WTC11 (cell line): ENCODE measurements at regions not wholly inside any gene's neighbourhood (a gene's known extent, or its start where the extent isn't known, plus 50 kb on each side); places are given as distances from the start of the nearest gene placed in this dataset.

Experiments used
- CBFB ChIP-seq: sonication (generic); formaldehyde crosslinking; IDR thresholded peaks from 2 replicates; pipeline ENCODE4 v1.8.1; 2022; ENCODE audit warnings: mild to moderate bottlenecking, low read depth, missing genetic modification reagents
- ETV6 ChIP-seq: sonication (generic); formaldehyde crosslinking; IDR thresholded peaks from 2 replicates; pipeline ENCODE4 v1.8.1; 2022; ENCODE audit warnings: mild to moderate bottlenecking, missing genetic modification reagents
- JUN ChIP-seq: sonication (generic); formaldehyde crosslinking; IDR thresholded peaks from 2 replicates; pipeline ENCODE4 v1.8.0; 2023; ENCODE audit warnings: mild to moderate bottlenecking, missing genetic modification reagents
- NR1H2 ChIP-seq: sonication (generic); formaldehyde crosslinking; IDR thresholded peaks from 2 replicates; pipeline ENCODE4 v1.9.0; 2021; ENCODE audit warnings: mild to moderate bottlenecking, moderate library complexity, missing genetic modification reagents
- NR3C1 ChIP-seq: sonication (generic); formaldehyde crosslinking; conservative IDR thresholded peaks from 2 replicates; pipeline ENCODE4 v1.8.1; 2023; ENCODE audit warnings: low read depth, mild to moderate bottlenecking, missing genetic modification reagents
- TF ChIP-seq, protein P1 (sequence below): fragments of 250-450 bp; sonication (Bioruptor Pico); IDR thresholded peaks from 2 replicates; pipeline ENCODE4 v1.8.0; 2021; ENCODE audit warnings: mild to moderate bottlenecking
- TF ChIP-seq, protein P2 (sequence below): fragments of 200-600 bp; IDR thresholded peaks from 2 replicates; pipeline ENCODE4 v1.8.0; 2022; ENCODE audit warnings: antibody characterized with exemption
- TF ChIP-seq, protein P3 (sequence below): fragments of 250-450 bp; sonication (Bioruptor Pico); IDR thresholded peaks from 2 replicates; pipeline ENCODE4 v2.1.2; 2022; ENCODE audit warnings: mild to moderate bottlenecking, moderate library complexity
- TF ChIP-seq, protein P4 (sequence below): sonication (generic); formaldehyde crosslinking; IDR thresholded peaks from 2 replicates; pipeline ENCODE4 v1.8.1; 2023; ENCODE audit warnings: mild to moderate bottlenecking, missing genetic modification reagents
- TF ChIP-seq, protein P5 (sequence below): sonication (generic); formaldehyde crosslinking; IDR thresholded peaks from 2 replicates; pipeline ENCODE4 v1.8.0; 2022; ENCODE audit warnings: missing genetic modification reagents

DNA sequence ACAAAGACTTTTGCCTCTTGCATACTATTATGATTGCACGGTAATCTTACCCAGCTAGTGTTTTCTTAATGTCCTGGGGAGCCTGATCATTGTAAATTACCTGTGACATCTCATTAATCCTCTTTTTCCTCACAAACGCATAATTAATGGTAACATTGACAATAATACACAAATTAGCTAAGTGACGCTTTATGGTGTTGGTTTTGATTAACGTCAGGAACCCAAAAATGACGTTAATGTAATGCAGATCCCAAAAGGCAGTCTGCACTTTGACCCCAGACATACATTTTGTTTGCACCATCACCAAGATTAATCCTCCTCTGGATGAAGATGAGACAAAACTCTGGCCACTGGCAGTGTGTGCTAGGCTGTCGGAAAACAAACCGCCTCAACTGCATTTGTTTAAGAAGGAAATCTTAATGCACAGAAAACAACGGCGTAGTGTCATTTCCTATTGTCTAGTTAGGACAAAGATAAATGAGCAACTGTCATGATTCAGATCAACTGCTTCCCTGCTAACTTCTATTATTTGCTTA is 83.9 kb upstream of the CDIN1 start:
- TF ChIP-seq NR3C1, result no peak
- TF ChIP-seq CBFB (CRISPR knock-in tag), result no peak
- TF ChIP-seq, protein P1, sequence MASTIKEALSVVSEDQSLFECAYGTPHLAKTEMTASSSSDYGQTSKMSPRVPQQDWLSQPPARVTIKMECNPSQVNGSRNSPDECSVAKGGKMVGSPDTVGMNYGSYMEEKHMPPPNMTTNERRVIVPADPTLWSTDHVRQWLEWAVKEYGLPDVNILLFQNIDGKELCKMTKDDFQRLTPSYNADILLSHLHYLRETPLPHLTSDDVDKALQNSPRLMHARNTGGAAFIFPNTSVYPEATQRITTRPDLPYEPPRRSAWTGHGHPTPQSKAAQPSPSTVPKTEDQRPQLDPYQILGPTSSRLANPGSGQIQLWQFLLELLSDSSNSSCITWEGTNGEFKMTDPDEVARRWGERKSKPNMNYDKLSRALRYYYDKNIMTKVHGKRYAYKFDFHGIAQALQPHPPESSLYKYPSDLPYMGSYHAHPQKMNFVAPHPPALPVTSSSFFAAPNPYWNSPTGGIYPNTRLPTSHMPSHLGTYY (CRISPR knock-in tag), result no peak
- TF ChIP-seq, protein P2, sequence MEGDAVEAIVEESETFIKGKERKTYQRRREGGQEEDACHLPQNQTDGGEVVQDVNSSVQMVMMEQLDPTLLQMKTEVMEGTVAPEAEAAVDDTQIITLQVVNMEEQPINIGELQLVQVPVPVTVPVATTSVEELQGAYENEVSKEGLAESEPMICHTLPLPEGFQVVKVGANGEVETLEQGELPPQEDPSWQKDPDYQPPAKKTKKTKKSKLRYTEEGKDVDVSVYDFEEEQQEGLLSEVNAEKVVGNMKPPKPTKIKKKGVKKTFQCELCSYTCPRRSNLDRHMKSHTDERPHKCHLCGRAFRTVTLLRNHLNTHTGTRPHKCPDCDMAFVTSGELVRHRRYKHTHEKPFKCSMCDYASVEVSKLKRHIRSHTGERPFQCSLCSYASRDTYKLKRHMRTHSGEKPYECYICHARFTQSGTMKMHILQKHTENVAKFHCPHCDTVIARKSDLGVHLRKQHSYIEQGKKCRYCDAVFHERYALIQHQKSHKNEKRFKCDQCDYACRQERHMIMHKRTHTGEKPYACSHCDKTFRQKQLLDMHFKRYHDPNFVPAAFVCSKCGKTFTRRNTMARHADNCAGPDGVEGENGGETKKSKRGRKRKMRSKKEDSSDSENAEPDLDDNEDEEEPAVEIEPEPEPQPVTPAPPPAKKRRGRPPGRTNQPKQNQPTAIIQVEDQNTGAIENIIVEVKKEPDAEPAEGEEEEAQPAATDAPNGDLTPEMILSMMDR, result no peak
- TF ChIP-seq, protein P3, sequence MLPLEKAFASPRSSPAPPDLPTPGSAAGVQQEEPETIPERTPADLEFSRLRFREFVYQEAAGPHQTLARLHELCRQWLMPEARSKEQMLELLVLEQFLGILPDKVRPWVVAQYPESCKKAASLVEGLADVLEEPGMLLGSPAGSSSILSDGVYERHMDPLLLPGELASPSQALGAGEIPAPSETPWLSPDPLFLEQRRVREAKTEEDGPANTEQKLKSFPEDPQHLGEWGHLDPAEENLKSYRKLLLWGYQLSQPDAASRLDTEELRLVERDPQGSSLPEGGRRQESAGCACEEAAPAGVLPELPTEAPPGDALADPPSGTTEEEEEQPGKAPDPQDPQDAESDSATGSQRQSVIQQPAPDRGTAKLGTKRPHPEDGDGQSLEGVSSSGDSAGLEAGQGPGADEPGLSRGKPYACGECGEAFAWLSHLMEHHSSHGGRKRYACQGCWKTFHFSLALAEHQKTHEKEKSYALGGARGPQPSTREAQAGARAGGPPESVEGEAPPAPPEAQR (CRISPR knock-in tag), result no peak
- TF ChIP-seq, protein P4, sequence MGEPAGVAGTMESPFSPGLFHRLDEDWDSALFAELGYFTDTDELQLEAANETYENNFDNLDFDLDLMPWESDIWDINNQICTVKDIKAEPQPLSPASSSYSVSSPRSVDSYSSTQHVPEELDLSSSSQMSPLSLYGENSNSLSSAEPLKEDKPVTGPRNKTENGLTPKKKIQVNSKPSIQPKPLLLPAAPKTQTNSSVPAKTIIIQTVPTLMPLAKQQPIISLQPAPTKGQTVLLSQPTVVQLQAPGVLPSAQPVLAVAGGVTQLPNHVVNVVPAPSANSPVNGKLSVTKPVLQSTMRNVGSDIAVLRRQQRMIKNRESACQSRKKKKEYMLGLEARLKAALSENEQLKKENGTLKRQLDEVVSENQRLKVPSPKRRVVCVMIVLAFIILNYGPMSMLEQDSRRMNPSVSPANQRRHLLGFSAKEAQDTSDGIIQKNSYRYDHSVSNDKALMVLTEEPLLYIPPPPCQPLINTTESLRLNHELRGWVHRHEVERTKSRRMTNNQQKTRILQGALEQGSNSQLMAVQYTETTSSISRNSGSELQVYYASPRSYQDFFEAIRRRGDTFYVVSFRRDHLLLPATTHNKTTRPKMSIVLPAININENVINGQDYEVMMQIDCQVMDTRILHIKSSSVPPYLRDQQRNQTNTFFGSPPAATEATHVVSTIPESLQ (CRISPR knock-in tag), result no peak
- TF ChIP-seq JUN (CRISPR knock-in tag), result no peak
- TF ChIP-seq NR1H2 (CRISPR knock-in tag), result no peak
- no peak for TF ChIP-seq ETV6 (CRISPR knock-in tag)
- TF ChIP-seq, protein P5, sequence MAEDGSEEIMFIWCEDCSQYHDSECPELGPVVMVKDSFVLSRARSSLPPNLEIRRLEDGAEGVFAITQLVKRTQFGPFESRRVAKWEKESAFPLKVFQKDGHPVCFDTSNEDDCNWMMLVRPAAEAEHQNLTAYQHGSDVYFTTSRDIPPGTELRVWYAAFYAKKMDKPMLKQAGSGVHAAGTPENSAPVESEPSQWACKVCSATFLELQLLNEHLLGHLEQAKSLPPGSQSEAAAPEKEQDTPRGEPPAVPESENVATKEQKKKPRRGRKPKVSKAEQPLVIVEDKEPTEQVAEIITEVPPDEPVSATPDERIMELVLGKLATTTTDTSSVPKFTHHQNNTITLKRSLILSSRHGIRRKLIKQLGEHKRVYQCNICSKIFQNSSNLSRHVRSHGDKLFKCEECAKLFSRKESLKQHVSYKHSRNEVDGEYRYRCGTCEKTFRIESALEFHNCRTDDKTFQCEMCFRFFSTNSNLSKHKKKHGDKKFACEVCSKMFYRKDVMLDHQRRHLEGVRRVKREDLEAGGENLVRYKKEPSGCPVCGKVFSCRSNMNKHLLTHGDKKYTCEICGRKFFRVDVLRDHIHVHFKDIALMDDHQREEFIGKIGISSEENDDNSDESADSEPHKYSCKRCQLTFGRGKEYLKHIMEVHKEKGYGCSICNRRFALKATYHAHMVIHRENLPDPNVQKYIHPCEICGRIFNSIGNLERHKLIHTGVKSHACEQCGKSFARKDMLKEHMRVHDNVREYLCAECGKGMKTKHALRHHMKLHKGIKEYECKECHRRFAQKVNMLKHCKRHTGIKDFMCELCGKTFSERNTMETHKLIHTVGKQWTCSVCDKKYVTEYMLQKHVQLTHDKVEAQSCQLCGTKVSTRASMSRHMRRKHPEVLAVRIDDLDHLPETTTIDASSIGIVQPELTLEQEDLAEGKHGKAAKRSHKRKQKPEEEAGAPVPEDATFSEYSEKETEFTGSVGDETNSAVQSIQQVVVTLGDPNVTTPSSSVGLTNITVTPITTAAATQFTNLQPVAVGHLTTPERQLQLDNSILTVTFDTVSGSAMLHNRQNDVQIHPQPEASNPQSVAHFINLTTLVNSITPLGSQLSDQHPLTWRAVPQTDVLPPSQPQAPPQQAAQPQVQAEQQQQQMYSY, result no peak
